HCT116 (cell line): ENCODE measurements at regions not wholly inside any gene's neighbourhood (a gene's known extent, or its start where the extent isn't known, plus 50 kb on each side); places are given as distances from the start of the nearest gene placed in this dataset.
A peak's percentile ranks its signal among the peaks of the same experiment; 100 is the strongest.

ENCODE experiments used
- ATAC-seq: fragments of 200-7000 bp; cut with Tn5 transposase; 2 replicates; pipeline ENCODE4 v1.9.1; 2020; ENCODE audit warnings: mild to moderate bottlenecking, moderate library complexity
- BruUV-seq: library from RNA; stranded (reverse); fragments of 400-500 nt; replicated peaks from 2 replicates; lab custom pipeline; 2021; lab: Mats Ljungman, UMichigan
- CTCF ChIA-PET: fragments of 300-600 bp; sonication (Branson Sonifier 250); formaldehyde crosslinking; loops from one replicate; lab custom pipeline; 2021; ENCODE audit warnings: antibody characterized with exemption; lab: Charles Lee
- POLR2A ChIA-PET: fragments of 300-600, 350-600 bp; sonication (Branson Sonifier 250); formaldehyde crosslinking; loops from one replicate; lab custom pipeline; 2021; ENCODE audit warnings: antibody characterized with exemption; lab: Charles Lee
- RAD21 ChIA-PET, 2 experiments: fragments of 300-600 bp; sonication (Branson Sonifier 250); formaldehyde crosslinking; loops; one replicate each; lab custom pipeline; 2023; ENCODE audit warnings: low total read pairs in 2 of 2; ENCODE audit not compliant: uncharacterized antibody in 2 of 2, unreplicated experiment in 2 of 2, low non-redundant PET in 1 of 2; lab: Charles Lee
- DNase-seq: peaks from one replicate; pipeline ENCODE4 v3.0.0-alpha.2; 2010; ENCODE audit warnings: low read depth, low spot score
- H2AFZ ChIP-seq: fragments of 200-600 bp; shearing (Covaris generic), sonication (generic); 2 replicates; pipeline ENCODE4 v1.6.1; 2017; ENCODE audit warnings: low read depth, mixed run types, mixed read lengths, antibody characterized with exemption, low read length; ENCODE audit not compliant: poor library complexity, severe bottlenecking
- H3K27ac ChIP-seq: 2 replicates; pipeline ENCODE4 v1.5.1; 2012; ENCODE audit warnings: low read depth, low read length
- H3K27me3 ChIP-seq: fragments of 200-600 bp; sonication (generic); 2 replicates; pipeline ENCODE4 v1.6.1; 2016; ENCODE audit warnings: mixed run types, low read length, mixed read lengths; ENCODE audit not compliant: insufficient read depth
- H3K36me3 ChIP-seq, 2 experiments: fragments of 200-500 bp in 1 of 2; fragments of 200-600 bp in 1 of 2; sonication (Bioruptor generic) in 1 of 2; sonication (generic) in 1 of 2; 2 replicates each; pipeline versions ENCODE4 v1.5.1 to v1.6.1; 2014 to 2016; ENCODE audit warnings: low read length in 2 of 2, inconsistent platforms in 1 of 2, mixed read lengths in 1 of 2, mixed run types in 1 of 2; ENCODE audit not compliant: insufficient read depth in 2 of 2, control insufficient read depth in 1 of 2
- H3K4me1 ChIP-seq, 2 experiments: fragments of 200-600 bp in 1 of 2; sonication (generic) in 1 of 2; 2 replicates each; pipeline versions ENCODE4 v1.5.1 to v1.6.1; 2012 to 2017; ENCODE audit warnings: low read length in 2 of 2, inconsistent platforms in 1 of 2, mild to moderate bottlenecking in 1 of 2, mixed read lengths in 1 of 2, mixed run types in 1 of 2, moderate library complexity in 1 of 2; ENCODE audit not compliant: insufficient read depth in 2 of 2, control insufficient read depth in 1 of 2
- H3K4me2 ChIP-seq: fragments of 200-600 bp; sonication (generic); 2 replicates; pipeline ENCODE4 v1.6.1; 2017; ENCODE audit warnings: mixed run types, low read length, mixed read lengths
- H3K4me3 ChIP-seq, 2 experiments: fragments of 200-600 bp in 1 of 2; sonication (generic) in 1 of 2; replicated peaks in 1 of 2; 2 replicates each; pipeline ENCODE4 v1.5.1; 2011 to 2016; ENCODE audit warnings: low read length in 2 of 2, control low read depth in 1 of 2, low read depth in 1 of 2, mild to moderate bottlenecking in 1 of 2, mixed read lengths in 1 of 2, mixed run types in 1 of 2
- H3K79me2 ChIP-seq: fragments of 200-600 bp; sonication (generic); 2 replicates; pipeline ENCODE4 v1.6.1; 2017; ENCODE audit warnings: mild to moderate bottlenecking, mixed run types, low read length, moderate library complexity, mixed read lengths; ENCODE audit not compliant: insufficient read depth
- H3K9ac ChIP-seq: fragments of 200-600 bp; sonication (generic); 2 replicates; pipeline ENCODE4 v1.6.1; 2016; ENCODE audit warnings: low read length, mixed read lengths
- H3K9me2 ChIP-seq: fragments of 200-600 bp; sonication (generic), shearing (Covaris generic); 2 replicates; pipeline ENCODE4 v1.6.1; 2017; ENCODE audit warnings: mixed run types, mild to moderate bottlenecking, moderate library complexity; ENCODE audit not compliant: insufficient read depth
- H3K9me3 ChIP-seq, 2 experiments: fragments of 200-500 bp in 1 of 2; fragments of 200-600 bp in 1 of 2; sonication (Bioruptor generic) in 1 of 2; sonication (generic) in 1 of 2; 2 replicates each; pipeline ENCODE4 v1.6.1; 2014 to 2017; ENCODE audit warnings: low read length in 2 of 2, mixed read lengths in 2 of 2, inconsistent platforms in 1 of 2, low read depth in 1 of 2, mild to moderate bottlenecking in 1 of 2, mixed run types in 1 of 2, moderate library complexity in 1 of 2; ENCODE audit not compliant: control insufficient read depth in 1 of 2, insufficient read depth in 1 of 2
- H4K20me1 ChIP-seq: fragments of 200-600 bp; sonication (generic), shearing (Covaris generic); 2 replicates; pipeline ENCODE4 v1.6.1; 2017; ENCODE audit warnings: mixed run types, mild to moderate bottlenecking, moderate library complexity; ENCODE audit not compliant: insufficient read depth
- EGR1 ChIP-seq: IDR thresholded peaks from 2 replicates; pipeline ENCODE4 v1.6.1; 2012; ENCODE audit warnings: low read depth
- ELF1 ChIP-seq: IDR thresholded peaks from 2 replicates; pipeline ENCODE4 v1.6.1; 2012; ENCODE audit warnings: low read depth, borderline replicate concordance
- POLR2AphosphoS5 ChIP-seq: IDR thresholded peaks from 2 replicates; pipeline ENCODE4 v1.6.1; 2011; ENCODE audit warnings: mild to moderate bottlenecking, low read depth, low read length, moderate library complexity
- SIN3A ChIP-seq: IDR thresholded peaks from 2 replicates; pipeline ENCODE4 v1.6.1; 2012; ENCODE audit warnings: low read depth
- ZFX ChIP-seq: fragments of 450-650 bp; IDR thresholded peaks from 2 replicates; pipeline ENCODE4 v1.6.1; 2017
- ZNF274 ChIP-seq: fragments of 200-500 bp; sonication (Bioruptor generic); IDR thresholded peaks from 2 replicates; pipeline ENCODE4 v1.6.1; 2014; ENCODE audit warnings: mild to moderate bottlenecking, low read depth, low read length, inconsistent platforms
- intact Hi-C: fragments of 100-400 bp; cut with micrococcal nuclease; formaldehyde crosslinking; loops from 2 replicates; pipeline ENCODE4 v1.10.0; 2022
- TF ChIP-seq, protein P1 (sequence below), 3 experiments: fragments of 200-600 bp in 1 of 3; sonication (generic) in 1 of 3; IDR thresholded peaks in 2 of 3; conservative IDR thresholded peaks in 1 of 3; 2 replicates each; pipeline ENCODE4 v1.5.1; 2012 to 2017; ENCODE audit warnings: low read depth in 2 of 3, low read length in 2 of 3, antibody characterized with exemption in 1 of 3, borderline replicate concordance in 1 of 3, control low read depth in 1 of 3, mild to moderate bottlenecking in 1 of 3, mixed read lengths in 1 of 3, mixed run types in 1 of 3, moderate library complexity in 1 of 3; ENCODE audit not compliant: insufficient read depth in 1 of 3
- TF ChIP-seq, protein P2 (sequence below): IDR thresholded peaks from 2 replicates; pipeline ENCODE4 v1.6.1; 2012; ENCODE audit warnings: low read depth

DNA sequence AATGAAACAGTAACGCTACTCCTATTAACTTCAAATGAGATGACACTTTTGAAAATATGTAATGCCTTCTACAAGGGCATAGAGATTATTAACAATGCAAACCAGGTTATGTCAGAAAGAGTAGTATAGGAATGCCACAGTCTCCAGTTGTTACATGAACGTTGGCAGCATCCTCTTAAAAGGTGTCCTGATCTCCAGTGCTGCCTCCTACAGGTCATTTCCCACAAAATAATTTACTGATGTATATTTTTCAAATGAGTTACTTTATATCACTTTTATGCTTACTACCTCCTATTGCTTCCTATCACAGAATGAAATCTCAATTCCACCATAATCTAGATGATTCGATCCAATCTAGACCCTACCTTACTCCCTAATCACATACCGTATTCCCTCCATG is 195.2 kb upstream of the EPHA5 start:
- H3K4me1 ChIP-seq = no peaks in the 10 kb centered on the region
- H3K9me2 ChIP-seq = no peaks in the 10 kb centered on the region
- no peak overlapping the region for H3K9ac ChIP-seq
- H3K27me3 ChIP-seq = no peaks in the 10 kb centered on the region
- no peaks in the 10 kb centered on the region for H3K36me3 ChIP-seq
- no peak overlapping the region for H2AFZ ChIP-seq
- intact Hi-C loops = no loop called here
- no peak for DNase-seq
- ChIA-PET POLR2A (no interaction called here), CTCF (no interaction called here), RAD21 (no interaction called here)
- ATAC-seq = no peak
- no peak overlapping the region for H3K4me3 ChIP-seq
- peaks cover 10 to 15% of the 10 kb centered on the region in 2 experiments; a peak in 2 of 4 replicates for H3K9me3 ChIP-seq
- H3K79me2 ChIP-seq = no peaks in the 10 kb centered on the region
- no peak overlapping the region for H3K27ac ChIP-seq
- TF ChIP-seq, protein P1, sequence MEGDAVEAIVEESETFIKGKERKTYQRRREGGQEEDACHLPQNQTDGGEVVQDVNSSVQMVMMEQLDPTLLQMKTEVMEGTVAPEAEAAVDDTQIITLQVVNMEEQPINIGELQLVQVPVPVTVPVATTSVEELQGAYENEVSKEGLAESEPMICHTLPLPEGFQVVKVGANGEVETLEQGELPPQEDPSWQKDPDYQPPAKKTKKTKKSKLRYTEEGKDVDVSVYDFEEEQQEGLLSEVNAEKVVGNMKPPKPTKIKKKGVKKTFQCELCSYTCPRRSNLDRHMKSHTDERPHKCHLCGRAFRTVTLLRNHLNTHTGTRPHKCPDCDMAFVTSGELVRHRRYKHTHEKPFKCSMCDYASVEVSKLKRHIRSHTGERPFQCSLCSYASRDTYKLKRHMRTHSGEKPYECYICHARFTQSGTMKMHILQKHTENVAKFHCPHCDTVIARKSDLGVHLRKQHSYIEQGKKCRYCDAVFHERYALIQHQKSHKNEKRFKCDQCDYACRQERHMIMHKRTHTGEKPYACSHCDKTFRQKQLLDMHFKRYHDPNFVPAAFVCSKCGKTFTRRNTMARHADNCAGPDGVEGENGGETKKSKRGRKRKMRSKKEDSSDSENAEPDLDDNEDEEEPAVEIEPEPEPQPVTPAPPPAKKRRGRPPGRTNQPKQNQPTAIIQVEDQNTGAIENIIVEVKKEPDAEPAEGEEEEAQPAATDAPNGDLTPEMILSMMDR (IDR thresholded peaks at IDR 0.05 in 2 of 3, conservative IDR thresholded peaks at IDR 0.05 in 1 of 3; ENCODE audit: borderline replicate concordance in 1 of 3, insufficient read depth in 1 of 3, low read depth in 2 of 3, low read length in 2 of 3) = 0 out of 6 replicates have a peak, but pooled peaks of 1 of the 3 experiments have one; percentile 11
- TF ChIP-seq POLR2AphosphoS5 = no peak
- H3K4me2 ChIP-seq = no peak overlapping the region
- no TSS peak for BruUV-seq
- no peaks in the 10 kb centered on the region for H4K20me1 ChIP-seq

DNA sequence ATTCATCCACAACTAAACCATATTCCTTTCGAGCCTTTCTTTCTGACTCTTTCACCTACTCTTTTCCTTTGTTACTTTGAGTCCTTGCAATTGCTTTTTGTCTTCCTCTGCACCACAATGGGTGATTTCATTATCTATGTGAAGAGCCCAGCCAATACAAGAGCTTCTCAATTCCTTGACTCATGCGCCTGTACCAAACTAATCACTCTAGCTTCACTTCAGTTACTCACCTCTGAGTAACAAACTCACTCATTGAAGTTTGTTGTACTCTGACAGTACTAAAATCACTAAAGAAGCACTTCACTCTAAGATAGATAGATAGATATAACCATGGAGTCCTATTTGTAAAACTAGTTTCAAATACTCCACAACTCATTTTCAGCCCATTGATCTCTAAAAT is 191.7 kb upstream of the EPHA5 start:
- intact Hi-C loops = no loop called here
- RAD21 ChIA-PET = no interaction called here

More for the DNA sequence above, 191.7 kb upstream of the EPHA5 start:
- no TSS peak for BruUV-seq
- no peak for ATAC-seq
- no peak overlapping the region for H3K9ac ChIP-seq
- TF ChIP-seq ZFX (no peak), SIN3A (no peak), ELF1 (no peak), EGR1 (no peak), ZNF274 (no peak)
- TF ChIP-seq, protein P2, sequence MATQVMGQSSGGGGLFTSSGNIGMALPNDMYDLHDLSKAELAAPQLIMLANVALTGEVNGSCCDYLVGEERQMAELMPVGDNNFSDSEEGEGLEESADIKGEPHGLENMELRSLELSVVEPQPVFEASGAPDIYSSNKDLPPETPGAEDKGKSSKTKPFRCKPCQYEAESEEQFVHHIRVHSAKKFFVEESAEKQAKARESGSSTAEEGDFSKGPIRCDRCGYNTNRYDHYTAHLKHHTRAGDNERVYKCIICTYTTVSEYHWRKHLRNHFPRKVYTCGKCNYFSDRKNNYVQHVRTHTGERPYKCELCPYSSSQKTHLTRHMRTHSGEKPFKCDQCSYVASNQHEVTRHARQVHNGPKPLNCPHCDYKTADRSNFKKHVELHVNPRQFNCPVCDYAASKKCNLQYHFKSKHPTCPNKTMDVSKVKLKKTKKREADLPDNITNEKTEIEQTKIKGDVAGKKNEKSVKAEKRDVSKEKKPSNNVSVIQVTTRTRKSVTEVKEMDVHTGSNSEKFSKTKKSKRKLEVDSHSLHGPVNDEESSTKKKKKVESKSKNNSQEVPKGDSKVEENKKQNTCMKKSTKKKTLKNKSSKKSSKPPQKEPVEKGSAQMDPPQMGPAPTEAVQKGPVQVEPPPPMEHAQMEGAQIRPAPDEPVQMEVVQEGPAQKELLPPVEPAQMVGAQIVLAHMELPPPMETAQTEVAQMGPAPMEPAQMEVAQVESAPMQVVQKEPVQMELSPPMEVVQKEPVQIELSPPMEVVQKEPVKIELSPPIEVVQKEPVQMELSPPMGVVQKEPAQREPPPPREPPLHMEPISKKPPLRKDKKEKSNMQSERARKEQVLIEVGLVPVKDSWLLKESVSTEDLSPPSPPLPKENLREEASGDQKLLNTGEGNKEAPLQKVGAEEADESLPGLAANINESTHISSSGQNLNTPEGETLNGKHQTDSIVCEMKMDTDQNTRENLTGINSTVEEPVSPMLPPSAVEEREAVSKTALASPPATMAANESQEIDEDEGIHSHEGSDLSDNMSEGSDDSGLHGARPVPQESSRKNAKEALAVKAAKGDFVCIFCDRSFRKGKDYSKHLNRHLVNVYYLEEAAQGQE = no peak
- TF ChIP-seq, all 23 proteins: peak for 0
- Histone ChIP-seq H3K9me3 (peaks cover 0 to 11% of the 10 kb centered on the region in 2 experiments; a peak in 2 of 4 replicates), H4K20me1 (no peaks in the 10 kb centered on the region), H3K4me1 (no peaks in the 10 kb centered on the region), H3K36me3 (no peaks in the 10 kb centered on the region), H3K4me2 (no peak overlapping the region), H3K79me2 (no peaks in the 10 kb centered on the region), H2AFZ (no peak overlapping the region), H3K9me2 (no peaks in the 10 kb centered on the region), H3K27ac (no peak overlapping the region), H3K27me3 (no peaks in the 10 kb centered on the region), H3K4me3 (no peak overlapping the region)
- DNase-seq = no peak
- ChIA-PET CTCF (no interaction called here), POLR2A (no interaction called here)
